Smooth muscle cell (in vitro differentiated cells): ENCODE measurements at regions not wholly inside any gene's neighbourhood (a gene's known extent, or its start where the extent isn't known, plus 50 kb on each side); places are given as distances from the start of the nearest gene placed in this dataset.

ENCODE experiments used
- DNase-seq: peaks from one replicate; lab custom pipeline; 2025; ENCODE audit not compliant: unreplicated experiment; lab: John Stamatoyannopoulos, UW
- H2AFZ ChIP-seq: fragments of 200-600 bp; sonication (generic); 2 replicates; pipeline ENCODE4 v1.6.0; 2016; ENCODE audit warnings: antibody characterized with exemption, low read depth, mild to moderate bottlenecking
- H3F3A ChIP-seq: fragments of 200-600 bp; sonication (generic); 2 replicates; pipeline ENCODE4 v1.6.0; 2017; ENCODE audit warnings: antibody characterized with exemption, low read depth
- H3K27ac ChIP-seq: fragments of 200-600 bp; sonication (generic); 2 replicates; pipeline ENCODE4 v1.5.1; 2016; ENCODE audit warnings: low read depth, mild to moderate bottlenecking
- H3K27me3 ChIP-seq: fragments of 200-600 bp; sonication (generic); 2 replicates; pipeline ENCODE4 v1.6.1; 2016; ENCODE audit warnings: low read depth, mild to moderate bottlenecking
- H3K36me3 ChIP-seq: fragments of 200-600 bp; sonication (generic); 2 replicates; pipeline ENCODE4 v1.5.1; 2016; ENCODE audit warnings: low read depth
- H3K4me1 ChIP-seq: fragments of 200-600 bp; sonication (generic); 2 replicates; pipeline ENCODE4 v1.5.1; 2016; ENCODE audit warnings: low read depth
- H3K4me2 ChIP-seq: fragments of 200-600 bp; sonication (generic); 2 replicates; pipeline ENCODE4 v1.6.0; 2016; ENCODE audit warnings: mild to moderate bottlenecking
- H3K4me3 ChIP-seq: fragments of 200-600 bp; sonication (generic); 2 replicates; pipeline ENCODE4 v1.5.1; 2016; ENCODE audit warnings: mild to moderate bottlenecking
- H3K79me2 ChIP-seq: fragments of 200-600 bp; sonication (generic); 2 replicates; pipeline ENCODE4 v1.6.0; 2016; ENCODE audit warnings: low read depth, mild to moderate bottlenecking
- H3K9ac ChIP-seq: fragments of 200-600 bp; sonication (generic); 2 replicates; pipeline ENCODE4 v1.6.0; 2016; ENCODE audit warnings: low read depth
- H3K9me3 ChIP-seq: fragments of 200-600 bp; sonication (generic); replicated peaks from 2 replicates; pipeline ENCODE4 v1.5.1; 2016; ENCODE audit warnings: low read depth
- H4K20me1 ChIP-seq: fragments of 200-600 bp; sonication (generic); 2 replicates; pipeline ENCODE4 v1.6.0; 2016; ENCODE audit warnings: low read depth
- WGBS: methylation state at CpG from one replicate; pipeline ENCODE4 v1.1.7; 2016; ENCODE audit warnings: low lambda C conversion rate; 5-methylcytosine and 5-hydroxymethylcytosine counted together
- TF ChIP-seq, protein P1 (sequence below): fragments of 200-600 bp; sonication (generic); IDR thresholded peaks from 2 replicates; pipeline ENCODE4 v1.5.1; 2017; ENCODE audit warnings: borderline replicate concordance, mild to moderate bottlenecking, antibody characterized with exemption; ENCODE audit not compliant: insufficient read depth, poor library complexity, severe bottlenecking

DNA sequence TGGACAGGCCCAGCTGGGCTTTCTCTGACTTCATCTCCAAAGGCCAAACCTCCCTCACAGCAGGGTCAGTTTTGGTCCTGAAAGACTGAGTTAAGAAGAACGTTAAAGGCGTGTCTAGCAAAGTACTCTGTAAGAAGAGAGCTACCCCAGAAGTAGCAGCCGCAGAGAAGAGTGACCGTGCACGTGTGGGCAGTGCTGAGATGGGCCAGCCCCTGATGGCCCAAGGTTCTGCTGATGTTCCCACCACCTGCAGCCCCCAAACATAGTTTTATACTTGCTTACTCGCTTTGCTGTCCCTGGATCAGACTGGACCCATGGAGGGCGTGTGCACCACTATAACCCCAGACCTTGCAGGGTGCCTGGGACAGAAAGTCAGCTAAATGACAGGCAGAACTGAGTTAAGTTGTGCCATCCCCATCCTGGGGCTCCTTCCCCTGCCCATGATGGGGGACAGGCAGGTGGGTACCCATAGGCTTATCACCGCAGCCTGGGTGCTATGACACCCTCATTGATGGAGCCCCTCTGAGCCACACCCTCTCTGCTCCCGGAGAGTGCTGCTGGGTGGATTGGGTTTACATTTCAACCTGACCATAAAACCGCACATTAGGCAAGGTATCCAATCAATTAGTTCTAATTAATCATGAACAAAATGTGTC is 367.3 kb upstream of the HS6ST1 start:
- H3K36me3 ChIP-seq = no peaks in the 10 kb centered on the region
- H3K9me3 ChIP-seq = no peaks in the 10 kb centered on the region
- H3K27me3 ChIP-seq = no peaks in the 10 kb centered on the region
- 97% methylated on average over 10 of the region's 10 CpGs for WGBS
- H3K79me2 ChIP-seq = no peaks in the 10 kb centered on the region
- H3K4me2 ChIP-seq = no peak overlapping the region
- H4K20me1 ChIP-seq = no peaks in the 10 kb centered on the region
- no peaks in the 10 kb centered on the region for H3K4me1 ChIP-seq
- H2AFZ ChIP-seq = no peak overlapping the region
- no peaks in the 10 kb centered on the region for H3F3A ChIP-seq
- DNase-seq = no peak
- H3K9ac ChIP-seq = no peak overlapping the region
- H3K4me3 ChIP-seq = no peak overlapping the region
- TF ChIP-seq, protein P1, sequence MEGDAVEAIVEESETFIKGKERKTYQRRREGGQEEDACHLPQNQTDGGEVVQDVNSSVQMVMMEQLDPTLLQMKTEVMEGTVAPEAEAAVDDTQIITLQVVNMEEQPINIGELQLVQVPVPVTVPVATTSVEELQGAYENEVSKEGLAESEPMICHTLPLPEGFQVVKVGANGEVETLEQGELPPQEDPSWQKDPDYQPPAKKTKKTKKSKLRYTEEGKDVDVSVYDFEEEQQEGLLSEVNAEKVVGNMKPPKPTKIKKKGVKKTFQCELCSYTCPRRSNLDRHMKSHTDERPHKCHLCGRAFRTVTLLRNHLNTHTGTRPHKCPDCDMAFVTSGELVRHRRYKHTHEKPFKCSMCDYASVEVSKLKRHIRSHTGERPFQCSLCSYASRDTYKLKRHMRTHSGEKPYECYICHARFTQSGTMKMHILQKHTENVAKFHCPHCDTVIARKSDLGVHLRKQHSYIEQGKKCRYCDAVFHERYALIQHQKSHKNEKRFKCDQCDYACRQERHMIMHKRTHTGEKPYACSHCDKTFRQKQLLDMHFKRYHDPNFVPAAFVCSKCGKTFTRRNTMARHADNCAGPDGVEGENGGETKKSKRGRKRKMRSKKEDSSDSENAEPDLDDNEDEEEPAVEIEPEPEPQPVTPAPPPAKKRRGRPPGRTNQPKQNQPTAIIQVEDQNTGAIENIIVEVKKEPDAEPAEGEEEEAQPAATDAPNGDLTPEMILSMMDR = no peak
- H3K27ac ChIP-seq = no peak overlapping the region

DNA sequence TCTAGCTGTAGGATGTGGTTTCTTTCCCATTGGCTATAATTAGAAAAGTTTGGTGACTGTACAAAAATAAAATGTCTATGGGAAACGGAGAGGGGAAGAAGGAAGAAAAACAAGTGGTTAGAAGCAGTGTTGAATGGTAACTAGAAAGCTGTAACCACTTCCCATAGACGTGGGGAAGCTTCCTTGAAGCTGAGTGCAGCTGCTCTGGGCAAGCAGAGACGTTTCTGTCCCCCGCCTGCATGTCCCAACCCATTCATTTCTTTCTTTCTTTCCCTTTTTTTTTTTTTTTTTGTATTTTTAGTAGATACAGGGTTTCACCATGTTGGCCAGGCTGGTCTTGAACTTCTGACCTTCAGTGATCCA is 367.8 kb upstream of the HS6ST1 start:
- no peaks in the 10 kb centered on the region for H4K20me1 ChIP-seq
- H3K9me3 ChIP-seq = no peaks in the 10 kb centered on the region
- no peaks in the 10 kb centered on the region for H3K36me3 ChIP-seq
- no peak for DNase-seq
- no peak overlapping the region for H3K4me3 ChIP-seq
- H3K27me3 ChIP-seq = no peaks in the 10 kb centered on the region
- TF ChIP-seq, protein P1 = no peak
- no peaks in the 10 kb centered on the region for H3K4me1 ChIP-seq
- no peak overlapping the region for H3K27ac ChIP-seq
- H3K9ac ChIP-seq = no peak overlapping the region
- no peaks in the 10 kb centered on the region for H3K79me2 ChIP-seq
- no peak overlapping the region for H3K4me2 ChIP-seq
- WGBS = 87% methylated on average over 4 of the region's 4 CpGs
- H3F3A ChIP-seq = no peaks in the 10 kb centered on the region
- no peak overlapping the region for H2AFZ ChIP-seq

DNA sequence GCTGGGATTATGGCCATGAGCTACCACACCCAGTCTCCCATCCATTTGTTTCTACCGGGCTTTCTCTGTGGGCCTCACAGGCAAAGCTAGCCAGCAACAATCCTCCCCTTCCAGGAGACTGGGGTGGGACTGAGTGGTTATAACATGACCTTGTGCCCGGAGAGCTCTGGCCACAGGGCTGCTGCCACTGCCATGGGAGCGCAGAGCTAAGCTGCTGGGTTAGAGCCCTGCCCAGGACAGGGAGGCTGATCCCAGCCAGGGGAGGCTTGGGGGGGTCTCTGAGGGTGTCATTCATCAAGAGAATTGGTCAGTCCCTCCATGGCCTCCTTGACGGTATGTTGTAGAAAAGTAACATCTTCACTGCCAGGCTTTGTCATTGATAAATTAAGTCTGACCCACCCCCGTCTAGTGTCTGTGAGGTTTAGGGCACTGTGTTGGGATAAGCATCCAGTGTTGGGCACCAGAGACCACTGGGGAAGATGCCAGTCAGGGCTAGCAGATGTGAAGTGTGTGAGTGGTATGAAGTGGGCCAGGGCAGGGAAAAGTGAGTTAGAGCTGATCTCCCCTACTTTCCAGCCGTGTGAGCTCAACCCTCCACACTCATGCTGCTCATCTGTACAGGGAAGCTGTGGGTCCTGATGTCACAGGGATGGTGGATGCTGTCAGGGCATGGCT is 368.4 kb upstream of the HS6ST1 start:
- no peaks in the 10 kb centered on the region for H3K79me2 ChIP-seq
- H3K4me3 ChIP-seq = no peak overlapping the region
- H3K4me1 ChIP-seq = no peaks in the 10 kb centered on the region
- no peaks in the 10 kb centered on the region for H3F3A ChIP-seq
- no peaks in the 10 kb centered on the region for H3K36me3 ChIP-seq
- H3K27me3 ChIP-seq = no peaks in the 10 kb centered on the region
- no peak overlapping the region for H3K27ac ChIP-seq
- no peak overlapping the region for H2AFZ ChIP-seq
- 92% methylated on average over 6 of the region's 6 CpGs for WGBS
- no peak overlapping the region for H3K4me2 ChIP-seq
- DNase-seq = no peak
- no peaks in the 10 kb centered on the region for H3K9me3 ChIP-seq
- TF ChIP-seq, protein P1 = no peak
- H4K20me1 ChIP-seq = no peaks in the 10 kb centered on the region
- H3K9ac ChIP-seq = no peak overlapping the region

DNA sequence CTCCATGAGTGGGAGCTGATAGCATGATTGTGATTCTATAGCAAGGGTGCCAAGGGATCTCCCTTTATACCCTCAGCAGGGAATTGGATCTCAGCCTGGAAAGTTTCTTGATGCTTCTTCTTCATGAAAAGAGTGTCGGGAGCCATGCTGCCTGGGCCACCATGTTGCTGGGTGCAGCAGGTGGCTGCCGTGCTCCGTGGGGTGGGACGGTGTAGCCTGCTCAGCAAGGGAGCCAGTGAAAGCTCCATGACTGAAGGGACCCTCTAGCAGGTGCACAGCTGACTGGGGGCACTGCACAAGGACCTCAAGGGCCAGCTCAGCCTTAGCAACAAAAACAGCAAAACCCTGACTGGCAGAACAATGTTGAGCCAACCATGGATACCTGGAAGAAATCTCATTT is 368.9 kb upstream of the HS6ST1 start:
- Histone ChIP-seq H4K20me1 (no peaks in the 10 kb centered on the region), H3K4me3 (no peak overlapping the region), H2AFZ (no peak overlapping the region), H3K4me1 (no peaks in the 10 kb centered on the region), H3K36me3 (no peaks in the 10 kb centered on the region), H3K79me2 (no peaks in the 10 kb centered on the region), H3K9me3 (no peaks in the 10 kb centered on the region), H3K27me3 (no peaks in the 10 kb centered on the region), H3K4me2 (no peak overlapping the region), H3K9ac (no peak overlapping the region), H3F3A (no peaks in the 10 kb centered on the region), H3K27ac (no peak overlapping the region)
- TF ChIP-seq, protein P1 = no peak
- no peak for DNase-seq
- WGBS = 84% methylated on average over 4 of the region's 4 CpGs
